Activated CD8-positive, alpha-beta T cell treated with anti-CD3 and anti-CD28 coated beads for 36 hours (primary cell): ENCODE measurements at regions not wholly inside any gene's neighbourhood (a gene's known extent, or its start where the extent isn't known, plus 50 kb on each side); places are given as distances from the start of the nearest gene placed in this dataset.

Experiments used
- ATAC-seq: fragments of 200-7000 bp; cut with Tn5 transposase; one replicate; pipeline ENCODE4 v1.10.0; 2021; ENCODE audit warnings: mild to moderate bottlenecking, moderate library complexity
- CTCF ChIA-PET: fragments of 350-600 bp; sonication (Branson Sonifier 250); formaldehyde crosslinking; loops from one replicate; lab custom pipeline; 2021; ENCODE audit warnings: antibody characterized with exemption; lab: Charles Lee
- POLR2A ChIA-PET: fragments of 350-600 bp; sonication (Branson Sonifier 250); formaldehyde crosslinking; loops from one replicate; lab custom pipeline; 2021; ENCODE audit warnings: antibody characterized with exemption; lab: Charles Lee
- DNase-seq: peaks from one replicate; pipeline ENCODE4 v3.0.0-alpha.2; 2020
- H3K27ac Mint-ChIP-seq: one replicate; pipeline ENCODE4 v1.8.0; 2021; ENCODE audit warnings: mild to moderate bottlenecking, mixed read lengths
- H3K27me3 Mint-ChIP-seq: one replicate; pipeline ENCODE4 v1.8.0; 2021; ENCODE audit warnings: mixed read lengths
- H3K36me3 Mint-ChIP-seq: one replicate; pipeline ENCODE4 v1.8.0; 2021; ENCODE audit warnings: low read depth, mixed read lengths
- H3K4me1 Mint-ChIP-seq: one replicate; pipeline ENCODE4 v1.8.0; 2021; ENCODE audit warnings: low read depth, mixed read lengths
- H3K4me3 Mint-ChIP-seq: one replicate; pipeline ENCODE4 v1.8.0; 2021; ENCODE audit warnings: mild to moderate bottlenecking, moderate library complexity, mixed read lengths
- H3K9me3 Mint-ChIP-seq: one replicate; pipeline ENCODE4 v1.8.0; 2021; ENCODE audit warnings: mixed read lengths
- intact Hi-C: fragments of 100-400 bp; cut with micrococcal nuclease; formaldehyde crosslinking; loops from one replicate; pipeline ENCODE4 v1.10.0; 2022
- TF ChIP-seq, protein P1 (sequence below): fragments of 200-600 bp; IDR thresholded peaks from one replicate; pipeline ENCODE4 v1.8.0; 2022; ENCODE audit warnings: antibody characterized with exemption, mild to moderate bottlenecking

DNA sequence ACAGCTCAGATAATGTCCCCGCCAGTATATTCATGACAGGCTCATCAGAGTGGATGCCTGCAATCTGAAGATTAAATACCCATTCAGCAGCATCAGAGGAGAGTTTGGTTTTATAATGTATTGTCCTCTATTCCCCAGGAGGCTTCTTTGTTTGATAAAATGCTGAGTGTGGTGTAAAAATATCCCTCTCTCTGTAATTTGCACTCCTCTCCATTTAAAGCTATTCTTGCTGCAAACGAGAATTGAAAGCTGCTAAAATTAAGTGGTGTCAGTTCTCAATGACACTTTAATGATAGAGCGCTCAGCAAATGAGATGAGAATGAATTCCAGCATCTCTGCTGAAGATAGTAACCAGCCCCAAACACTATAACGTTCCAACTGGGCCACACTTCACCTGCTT, 205.7 kb upstream of the RRP15 start:
- CTCF ChIA-PET, result no interaction called here

DNA sequence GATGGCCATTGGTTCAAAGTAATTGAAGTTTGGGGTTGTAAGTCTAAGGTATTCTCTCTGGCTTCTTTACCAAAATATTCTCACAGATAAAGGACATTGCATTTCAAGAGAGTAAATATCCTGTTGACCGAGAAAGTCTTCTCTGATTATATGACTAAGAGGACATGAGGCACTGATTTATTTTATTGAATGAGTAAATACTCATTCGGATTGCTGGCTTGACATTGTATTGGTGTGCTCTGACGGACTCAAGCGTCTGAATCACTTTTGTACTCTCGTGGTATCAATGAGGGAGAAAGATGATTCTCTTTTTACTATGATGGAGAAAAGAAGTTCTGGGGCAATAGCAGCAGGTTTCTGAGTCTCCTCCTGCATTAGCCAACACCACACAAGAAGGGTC, 205.3 kb upstream of the RRP15 start:
- CTCF ChIA-PET, result no interaction called here
- intact Hi-C loops, result no loop called here

More for the DNA sequence above, 205.7 kb upstream of the RRP15 start:
- Mint-ChIP-seq H3K27me3 (no peaks in the 10 kb centered on the region), H3K4me3 (no peak overlapping the region), H3K4me1 (no peaks in the 10 kb centered on the region), H3K27ac (no peak overlapping the region), H3K36me3 (no peaks in the 10 kb centered on the region), H3K9me3 (no peaks in the 10 kb centered on the region)
- DNase-seq (no peak), ATAC-seq (no peak)
- TF ChIP-seq, protein P1, sequence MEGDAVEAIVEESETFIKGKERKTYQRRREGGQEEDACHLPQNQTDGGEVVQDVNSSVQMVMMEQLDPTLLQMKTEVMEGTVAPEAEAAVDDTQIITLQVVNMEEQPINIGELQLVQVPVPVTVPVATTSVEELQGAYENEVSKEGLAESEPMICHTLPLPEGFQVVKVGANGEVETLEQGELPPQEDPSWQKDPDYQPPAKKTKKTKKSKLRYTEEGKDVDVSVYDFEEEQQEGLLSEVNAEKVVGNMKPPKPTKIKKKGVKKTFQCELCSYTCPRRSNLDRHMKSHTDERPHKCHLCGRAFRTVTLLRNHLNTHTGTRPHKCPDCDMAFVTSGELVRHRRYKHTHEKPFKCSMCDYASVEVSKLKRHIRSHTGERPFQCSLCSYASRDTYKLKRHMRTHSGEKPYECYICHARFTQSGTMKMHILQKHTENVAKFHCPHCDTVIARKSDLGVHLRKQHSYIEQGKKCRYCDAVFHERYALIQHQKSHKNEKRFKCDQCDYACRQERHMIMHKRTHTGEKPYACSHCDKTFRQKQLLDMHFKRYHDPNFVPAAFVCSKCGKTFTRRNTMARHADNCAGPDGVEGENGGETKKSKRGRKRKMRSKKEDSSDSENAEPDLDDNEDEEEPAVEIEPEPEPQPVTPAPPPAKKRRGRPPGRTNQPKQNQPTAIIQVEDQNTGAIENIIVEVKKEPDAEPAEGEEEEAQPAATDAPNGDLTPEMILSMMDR, result no peak
- intact Hi-C loops, result no loop called here
- POLR2A ChIA-PET, result interaction anchor here (0.8 kb wide), 1 partner anchor 23 kb away, joined by 3 read pairs; no protein-coding TSS in a partner anchor

DNA sequence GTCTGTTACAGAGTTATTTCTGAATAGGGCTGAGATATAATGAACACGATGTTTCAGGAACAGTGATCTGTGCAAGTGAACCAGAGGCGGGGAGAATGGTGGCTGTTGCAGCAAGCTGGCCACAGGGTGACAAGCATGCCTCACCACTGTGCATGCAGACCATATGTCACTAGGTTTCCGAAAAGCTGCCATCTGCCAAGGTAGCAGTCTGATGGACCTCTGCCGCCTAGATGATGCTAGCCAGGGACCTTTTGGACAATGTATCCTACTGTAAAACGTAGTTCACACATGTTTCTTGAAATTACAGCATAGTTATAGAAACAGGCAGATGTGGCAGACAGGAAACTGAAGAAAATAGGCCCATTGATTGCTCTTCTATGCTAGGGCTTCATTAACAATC, 204.2 kb upstream of the RRP15 start:
- Mint-ChIP-seq H3K27me3 (no peaks in the 10 kb centered on the region), H3K27ac (no peak overlapping the region), H3K4me1 (no peaks in the 10 kb centered on the region), H3K36me3 (no peaks in the 10 kb centered on the region), H3K9me3 (no peaks in the 10 kb centered on the region), H3K4me3 (no peak overlapping the region)
- no peak for ATAC-seq
- POLR2A ChIA-PET, result no interaction called here
- DNase-seq, result no peak
- CTCF ChIA-PET, result no interaction called here
- intact Hi-C loops, result no loop called here
- TF ChIP-seq, protein P1, result no peak

More for the DNA sequence above, 205.3 kb upstream of the RRP15 start:
- no peak overlapping the region for H3K27ac Mint-ChIP-seq
- POLR2A ChIA-PET, result no interaction called here
- H3K4me3 Mint-ChIP-seq, result no peak overlapping the region
- ATAC-seq (no peak), DNase-seq (no peak)
- TF ChIP-seq, protein P1, result no peak
- no peaks in the 10 kb centered on the region for H3K36me3 Mint-ChIP-seq
- no peaks in the 10 kb centered on the region for H3K9me3 Mint-ChIP-seq
- H3K27me3 Mint-ChIP-seq, result no peaks in the 10 kb centered on the region
- no peaks in the 10 kb centered on the region for H3K4me1 Mint-ChIP-seq

DNA sequence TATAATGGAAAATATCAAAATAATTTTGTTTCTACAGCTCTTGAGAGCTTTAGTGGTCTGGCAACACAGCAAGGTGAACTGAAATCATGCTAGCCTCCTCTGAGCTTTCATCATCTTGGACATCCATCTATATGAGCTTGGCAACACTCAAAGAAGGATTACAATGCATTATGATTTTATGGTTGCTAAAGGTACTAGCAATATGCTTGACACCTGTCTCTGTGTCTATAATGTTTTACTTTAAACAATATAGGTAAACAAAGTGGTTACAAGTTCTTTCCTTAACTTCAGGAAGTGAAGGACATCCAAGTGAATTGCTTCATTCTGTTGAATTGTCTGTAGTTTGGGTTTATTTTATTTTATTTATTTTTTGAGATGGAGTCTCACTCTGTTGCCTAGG, 203.7 kb upstream of the RRP15 start:
- CTCF ChIA-PET, result no interaction called here
- H3K27ac Mint-ChIP-seq, result no peak overlapping the region
- POLR2A ChIA-PET, result no interaction called here

DNA sequence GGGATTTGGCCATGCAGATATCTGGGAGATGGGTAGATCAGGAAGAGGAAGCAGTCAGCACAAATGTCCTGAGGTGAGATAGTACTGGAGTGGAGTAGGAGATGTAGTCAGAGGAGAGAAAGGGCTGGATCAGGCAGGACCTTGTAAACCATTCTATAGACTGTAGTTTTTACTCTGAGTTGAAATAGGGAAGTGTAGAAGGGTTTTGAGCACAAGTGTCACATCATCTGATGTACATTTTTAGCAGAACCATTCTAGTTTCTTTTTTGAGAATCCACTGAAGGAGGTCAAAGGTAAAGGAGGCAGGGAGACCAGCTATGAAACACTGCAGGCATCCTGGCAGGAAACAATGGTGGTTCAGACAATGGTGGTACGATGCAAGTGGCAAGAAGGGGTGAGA, 194.6 kb upstream of the RRP15 start:
- Mint-ChIP-seq H3K27me3 (no peaks in the 10 kb centered on the region), H3K27ac (no peak overlapping the region), H3K9me3 (no peaks in the 10 kb centered on the region), H3K4me3 (no peak overlapping the region), H3K4me1 (no peaks in the 10 kb centered on the region), H3K36me3 (no peaks in the 10 kb centered on the region)
- CTCF ChIA-PET, result no interaction called here
- DNase-seq, result no peak
- POLR2A ChIA-PET, result no interaction called here
- intact Hi-C loops, result no loop called here
- TF ChIP-seq, protein P1, result no peak
- ATAC-seq, result no peak

More for the DNA sequence above, 203.7 kb upstream of the RRP15 start:
- no peaks in the 10 kb centered on the region for H3K9me3 Mint-ChIP-seq
- TF ChIP-seq, protein P1, result no peak
- no peaks in the 10 kb centered on the region for H3K36me3 Mint-ChIP-seq
- ATAC-seq (no peak), DNase-seq (no peak)
- no peaks in the 10 kb centered on the region for H3K27me3 Mint-ChIP-seq
- no peak overlapping the region for H3K4me3 Mint-ChIP-seq
- H3K4me1 Mint-ChIP-seq, result no peaks in the 10 kb centered on the region
- intact Hi-C loops, result no loop called here
